NCI-H1092 (cell line): ENCODE measurements at regions not wholly inside any gene's neighbourhood (a gene's known extent, or its start where the extent isn't known, plus 50 kb on each side); places are given as distances from the start of the nearest gene placed in this dataset.

Experiments used
- DNase-seq: peaks from one replicate; lab custom pipeline; 2025; lab: John Stamatoyannopoulos, UW

GRCh38 chr12:107347261-107347660, 253.9 kb upstream of the CRY1 start:
- DNase-seq, result no peak

- DNase-seq, result no peak
Observed at GRCh38 chr12:107349008-107349747, 255.8 kb upstream of the CRY1 start.

- no peak for DNase-seq
Observed at GRCh38 chr12:107349839-107350238, 256.5 kb upstream of the CRY1 start.

GRCh38 chr12:107351109-107351508, 257.8 kb upstream of the CRY1 start:
- no peak for DNase-seq

- DNase-seq, result no peak
Observed at GRCh38 chr12:107351713-107352112, 258.4 kb upstream of the CRY1 start.

DNA sequence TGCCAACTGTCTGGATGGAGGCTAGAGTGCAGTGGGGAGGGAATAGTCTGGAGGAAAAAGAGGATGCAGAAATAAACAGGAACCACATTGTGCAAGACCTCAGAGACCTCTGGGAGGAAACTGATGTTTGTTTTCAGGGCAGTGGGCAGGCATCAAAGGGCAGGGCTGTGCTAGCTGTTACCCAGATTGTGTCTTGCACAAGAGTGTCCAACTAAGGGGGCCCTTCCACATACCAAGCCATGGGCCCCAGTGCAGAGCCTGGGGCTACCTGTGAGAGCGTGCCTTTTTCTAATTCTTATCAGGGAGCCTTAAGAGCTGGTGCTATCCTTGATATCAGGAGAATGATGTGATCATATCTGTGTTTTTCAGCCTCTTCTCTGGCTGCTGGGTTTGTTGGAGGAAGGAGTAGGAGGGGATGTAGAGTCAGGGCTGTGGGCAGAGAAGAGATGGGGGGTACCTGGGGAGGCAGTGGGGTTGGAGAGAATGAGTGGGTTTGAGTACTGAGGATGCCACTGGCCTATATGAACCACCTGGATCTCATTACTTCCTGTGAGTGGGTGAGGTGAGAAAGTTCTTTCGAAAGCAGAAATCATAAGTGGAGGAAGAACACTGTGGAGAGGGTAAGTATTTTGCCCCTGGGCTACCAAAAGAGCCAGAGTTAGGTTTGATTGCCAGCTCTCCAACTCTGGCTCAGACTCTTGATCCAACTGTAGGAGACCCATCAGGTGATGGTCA, 259.2 kb upstream of the CRY1 start:
- no peak for DNase-seq

DNA sequence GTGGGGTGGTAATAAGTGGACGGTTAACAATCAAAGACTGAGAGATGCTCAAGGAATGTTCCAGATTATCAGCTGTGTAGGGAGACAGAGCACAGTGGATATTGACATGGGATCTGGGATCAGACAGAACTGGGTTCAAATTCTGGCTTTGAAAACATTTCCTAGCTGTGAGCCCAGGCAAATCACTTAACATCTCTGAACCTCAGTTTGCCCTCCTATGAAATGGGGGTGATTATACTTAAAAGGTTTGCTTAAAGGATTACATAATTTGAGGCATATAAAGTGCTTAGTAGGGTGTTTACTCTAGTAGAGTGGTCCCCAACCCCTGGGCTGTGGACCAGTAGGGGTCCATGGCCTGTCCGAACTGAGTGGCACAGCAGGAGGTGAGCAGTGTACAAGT, 260.0 kb upstream of the CRY1 start:
- no peak for DNase-seq

GRCh38 chr12:107355004-107355565, 261.7 kb upstream of the CRY1 start:
- no peak for DNase-seq

DNA sequence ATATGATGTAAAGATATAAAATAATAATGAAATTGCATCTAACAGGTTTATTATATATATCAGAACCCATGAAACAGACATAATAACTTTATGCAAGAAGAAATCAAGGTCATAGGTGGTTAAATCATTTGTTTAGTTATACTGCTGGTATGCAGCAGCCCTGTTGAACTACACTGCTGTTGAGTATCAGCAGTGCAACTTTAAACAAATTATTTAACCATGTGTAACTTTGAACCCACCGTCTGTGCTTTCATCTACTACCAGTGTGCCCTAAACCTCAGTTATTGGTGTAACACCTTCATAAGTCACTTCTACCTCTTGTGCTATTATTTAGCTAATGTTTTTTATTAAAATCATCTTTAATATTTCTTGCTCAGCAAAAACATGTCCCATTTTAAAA, 262.3 kb upstream of the CRY1 start:
- DNase-seq, result no peak

DNA sequence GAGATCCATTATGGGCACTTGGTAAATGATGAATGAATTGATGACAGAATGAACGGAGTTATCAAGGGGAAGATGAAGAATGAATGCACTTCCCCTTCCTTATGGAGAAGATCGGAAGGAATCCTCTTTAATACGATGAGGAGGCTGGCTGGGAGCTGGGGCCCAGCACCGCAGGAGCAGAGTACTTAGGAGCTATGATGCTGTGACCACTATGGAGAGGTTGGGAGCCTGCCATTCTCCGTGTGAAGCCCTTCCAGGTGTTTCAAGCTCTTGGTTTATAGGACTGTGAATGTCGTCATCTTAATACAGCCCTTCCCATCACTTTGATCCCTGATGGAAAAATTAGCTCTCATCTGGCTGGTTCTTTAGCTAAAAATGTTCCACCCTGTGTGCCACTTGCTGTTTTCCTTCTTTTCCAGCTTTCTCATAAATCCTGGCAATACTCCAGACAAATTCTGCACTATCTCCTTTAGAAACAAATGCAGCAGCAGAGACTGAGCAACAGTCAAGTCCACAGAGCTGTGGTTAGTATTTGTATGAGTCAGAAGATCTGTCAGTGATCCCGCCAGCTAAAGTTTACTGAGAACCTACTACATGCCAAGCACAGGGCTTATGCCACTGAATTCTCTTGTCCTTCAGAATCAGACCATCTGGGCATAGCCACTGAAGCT, 263.1 kb upstream of the CRY1 start:
- DNase-seq, result no peak

DNA sequence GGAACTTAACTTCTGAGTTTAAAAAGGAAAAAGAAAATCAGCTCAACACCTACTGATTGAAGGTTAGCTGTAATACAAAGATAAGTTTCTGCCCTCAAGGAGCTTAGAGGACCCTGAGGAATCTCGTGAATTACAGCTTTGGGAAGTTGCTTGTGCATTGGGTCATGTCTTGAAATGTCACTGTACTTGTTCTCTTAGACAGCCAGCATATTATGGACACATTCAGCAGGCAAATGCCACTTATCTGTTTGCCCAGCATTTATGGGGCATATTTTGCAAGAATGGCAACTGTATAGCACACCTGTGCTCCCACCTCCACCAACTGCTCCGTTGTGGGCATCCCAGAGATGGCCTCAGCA, 263.6 kb upstream of the CRY1 start:
- DNase-seq, result no peak

DNA sequence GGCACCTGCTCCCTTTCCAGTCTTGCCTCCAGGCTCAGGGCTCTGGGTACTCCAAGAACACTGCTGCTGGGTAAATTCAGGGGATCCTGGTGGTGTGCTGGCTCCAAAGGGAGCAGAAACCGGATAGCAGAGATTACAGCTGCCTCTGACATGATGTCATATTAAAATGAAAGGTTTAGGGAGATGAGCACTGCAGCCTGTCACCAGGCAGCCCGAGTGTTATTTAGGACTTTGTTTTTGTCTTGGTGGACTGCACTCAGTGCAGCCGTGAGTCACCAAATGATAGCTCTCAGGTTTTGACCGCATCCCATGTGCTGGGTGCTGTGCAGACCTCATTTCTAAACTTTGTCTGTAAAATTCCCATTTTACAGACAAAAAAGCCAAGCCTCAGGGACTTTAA, 266.0 kb upstream of the CRY1 start:
- no peak for DNase-seq

DNA sequence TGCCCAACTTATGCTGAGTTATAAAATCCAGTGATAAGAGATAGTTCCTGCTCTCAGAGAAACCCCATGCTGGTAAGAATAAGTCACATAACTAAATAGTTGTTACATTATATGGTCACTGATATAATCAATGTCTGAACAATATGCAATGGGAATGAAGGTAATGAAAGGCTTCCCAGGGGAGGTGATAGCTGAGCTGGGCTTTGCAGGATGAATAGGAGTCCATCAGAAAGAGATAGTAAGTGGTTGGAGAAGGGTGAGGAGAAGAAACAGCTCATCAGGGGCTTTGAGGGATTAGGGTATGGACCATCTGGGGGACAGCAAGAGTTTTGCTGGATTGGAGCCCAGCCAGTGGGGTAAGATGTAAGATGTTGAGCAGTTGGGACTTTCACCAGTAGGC, 266.7 kb upstream of the CRY1 start:
- DNase-seq, result no peak

DNA sequence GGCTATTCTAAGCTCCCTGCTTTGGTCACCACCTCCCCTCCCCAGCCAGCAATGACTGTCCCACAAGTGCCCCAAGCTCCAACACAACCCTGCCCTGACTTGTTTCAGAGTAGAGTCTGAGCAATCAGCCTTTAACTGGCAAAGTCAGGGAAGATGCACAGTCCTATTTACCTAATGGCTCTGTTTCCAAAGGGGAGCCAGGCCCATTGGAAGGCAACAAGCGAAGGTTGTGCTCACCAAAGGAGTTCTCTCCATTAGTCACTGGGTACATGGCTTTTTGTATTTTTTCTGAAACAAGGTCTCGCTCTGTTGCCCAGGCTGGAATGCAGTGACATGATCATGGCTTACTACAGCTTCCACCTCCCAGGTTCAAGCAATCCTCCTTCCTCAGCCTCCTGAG, 267.1 kb upstream of the CRY1 start:
- no peak for DNase-seq

- no peak for DNase-seq
Observed at GRCh38 chr12:107361970-107362369, 268.6 kb upstream of the CRY1 start.

GRCh38 chr12:107362960-107363359, 269.6 kb upstream of the CRY1 start:
- DNase-seq, result no peak

DNA sequence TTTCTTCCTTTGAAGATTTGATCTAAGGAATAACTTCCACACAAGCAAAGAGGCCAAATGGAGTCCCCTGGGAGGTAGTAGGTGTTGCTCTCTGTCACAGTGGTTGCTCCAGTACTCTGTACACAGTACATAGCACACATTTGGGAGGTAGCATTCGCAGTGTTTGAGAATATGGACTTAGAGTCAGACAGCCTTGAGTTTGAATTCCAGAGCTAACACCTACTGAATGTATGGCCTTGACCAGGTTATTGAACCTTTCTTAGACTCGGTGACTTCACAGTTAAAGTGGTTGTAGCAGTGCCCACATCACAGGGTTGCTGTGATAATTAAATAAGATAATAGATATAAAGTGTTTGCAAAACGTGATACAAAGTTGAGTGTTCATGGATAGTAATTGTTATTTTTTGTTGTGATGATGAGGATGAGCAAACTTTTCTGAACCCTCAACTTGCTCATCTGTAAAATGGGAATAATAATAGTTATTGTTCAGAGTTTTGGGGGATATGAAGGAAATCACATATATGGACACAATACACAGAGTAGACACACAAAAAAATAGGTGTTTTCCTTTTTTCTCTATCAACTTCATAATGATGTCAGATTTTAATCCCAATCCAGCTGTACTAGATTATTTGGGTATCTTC, 271.6 kb upstream of the CRY1 start:
- no peak for DNase-seq

GRCh38 chr12:107365703-107366102, 272.4 kb upstream of the CRY1 start:
- DNase-seq, result no peak

DNA sequence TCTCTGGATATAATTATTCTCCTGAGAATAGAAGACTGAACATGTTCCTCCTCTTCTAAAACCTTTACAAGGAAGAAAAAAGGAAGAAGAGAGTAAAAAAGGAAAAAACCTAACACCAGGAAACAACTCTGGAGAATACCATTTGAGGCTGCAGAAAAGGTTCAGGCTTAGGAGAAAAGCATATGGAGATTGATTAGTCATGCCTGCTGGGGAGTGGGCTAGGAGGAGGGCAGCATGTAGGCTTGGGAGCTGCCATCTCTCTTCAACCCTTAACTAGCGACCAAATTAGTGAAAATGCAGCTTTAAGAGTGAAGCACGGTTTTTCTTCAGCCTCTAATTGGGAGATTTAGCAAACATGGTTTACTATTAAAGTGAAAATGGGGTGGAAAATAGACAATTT, 273.0 kb upstream of the CRY1 start:
- no peak for DNase-seq

GRCh38 chr12:107368586-107368985, 275.2 kb upstream of the CRY1 start:
- no peak for DNase-seq

DNA sequence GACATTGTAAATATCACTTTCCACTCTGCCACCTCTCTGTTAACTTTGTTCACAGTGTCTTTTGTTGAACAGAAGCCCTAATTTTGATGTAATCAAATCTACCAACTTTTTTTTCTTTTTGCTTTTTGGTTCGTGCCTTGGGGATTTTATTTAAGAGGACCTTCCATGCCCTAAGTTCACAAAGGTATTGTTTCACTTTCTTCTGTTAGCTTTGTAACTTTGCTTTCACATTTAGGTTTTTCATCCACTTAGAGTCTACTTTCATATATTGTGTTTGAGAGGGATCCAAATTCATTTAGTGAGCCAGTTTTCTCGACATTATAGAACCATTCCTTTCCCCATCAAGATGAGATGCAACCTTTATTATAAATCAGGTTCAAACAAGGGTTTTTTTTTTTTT, 275.7 kb upstream of the CRY1 start:
- DNase-seq, result no peak

GRCh38 chr12:107369679-107370078, 276.3 kb upstream of the CRY1 start:
- no peak for DNase-seq
